ENCODE measurements at regions not wholly inside any gene's neighbourhood (a gene's known extent, or its start where the extent isn't known, plus 50 kb on each side); places are given as distances from the start of the nearest gene placed in this dataset.
"Not testable (repeated sequence)": the region's sequence is repeated elsewhere in the genome, so short reads cannot be mapped to it uniquely, and the experiment has no call there.

- DNase-seq, result no peak
Measured at GRCh38 chr11:87628026-87628580, 547.1 kb downstream of the RAB38 start.

DNA sequence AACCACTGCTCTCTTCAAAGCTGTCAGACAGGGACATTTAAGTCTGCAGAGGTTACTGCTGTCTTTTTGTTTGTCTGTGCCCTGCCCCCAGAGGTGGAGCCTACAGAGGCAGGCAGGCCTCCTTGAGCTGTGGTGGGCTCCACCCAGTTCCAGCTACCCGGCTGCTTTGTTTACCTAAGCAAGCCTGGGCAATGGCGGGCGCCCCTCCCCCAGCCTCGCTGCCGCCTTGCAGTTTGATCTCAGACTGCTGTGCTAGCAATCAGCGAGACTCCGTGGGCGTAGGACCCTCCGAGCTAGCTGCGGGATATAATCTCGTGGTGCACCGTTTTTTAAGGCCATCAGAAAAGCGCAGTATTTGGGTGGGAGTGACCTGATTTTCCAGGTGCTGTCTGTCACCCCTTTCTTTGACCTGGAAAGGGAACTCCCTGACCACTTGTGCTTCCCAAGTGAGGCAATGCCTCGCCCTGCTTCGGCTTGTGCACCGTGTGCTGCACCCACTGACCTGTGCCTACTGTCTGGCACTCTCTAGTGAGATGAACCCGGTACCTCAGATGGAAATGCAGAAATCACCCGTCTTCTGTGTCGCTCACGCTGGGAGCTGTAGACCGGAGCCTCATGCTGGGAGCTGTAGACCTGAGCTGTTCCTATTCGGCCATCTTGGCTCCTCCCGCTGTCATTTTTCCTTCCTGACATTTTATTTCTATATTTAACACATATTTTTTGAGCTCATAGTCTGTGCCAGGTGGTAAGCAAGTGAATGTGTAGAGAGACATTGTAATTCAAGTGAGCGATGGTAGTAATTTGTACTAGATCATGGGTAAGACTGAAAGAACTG is 551.5 kb downstream of the RAB38 start:
- not testable (repeated sequence) for DNase-seq

DNA sequence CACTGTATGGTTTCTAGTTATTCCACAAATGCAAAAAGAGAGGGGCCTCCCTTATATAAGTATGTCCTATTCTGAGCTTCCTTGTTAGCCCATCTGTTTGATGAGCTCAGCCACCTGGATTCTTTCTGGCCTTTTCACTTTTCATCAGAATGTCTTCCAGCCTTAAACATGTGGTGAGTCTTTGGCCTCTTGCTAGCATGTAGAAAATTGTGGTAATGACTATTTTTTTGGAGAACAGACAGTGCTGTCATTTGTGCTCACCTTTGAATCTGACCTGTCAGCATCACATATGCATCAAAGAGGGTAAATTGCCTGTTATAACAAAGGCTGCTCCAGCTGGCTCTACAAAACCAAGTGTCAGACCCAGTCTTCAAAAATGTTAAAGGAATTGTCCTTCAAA is 558.7 kb downstream of the RAB38 start:
- DNase-seq, result no peak

- no peak for DNase-seq
Measured at GRCh38 chr11:87604350-87604749, 566.6 kb downstream of the TMEM135 start.

DNA sequence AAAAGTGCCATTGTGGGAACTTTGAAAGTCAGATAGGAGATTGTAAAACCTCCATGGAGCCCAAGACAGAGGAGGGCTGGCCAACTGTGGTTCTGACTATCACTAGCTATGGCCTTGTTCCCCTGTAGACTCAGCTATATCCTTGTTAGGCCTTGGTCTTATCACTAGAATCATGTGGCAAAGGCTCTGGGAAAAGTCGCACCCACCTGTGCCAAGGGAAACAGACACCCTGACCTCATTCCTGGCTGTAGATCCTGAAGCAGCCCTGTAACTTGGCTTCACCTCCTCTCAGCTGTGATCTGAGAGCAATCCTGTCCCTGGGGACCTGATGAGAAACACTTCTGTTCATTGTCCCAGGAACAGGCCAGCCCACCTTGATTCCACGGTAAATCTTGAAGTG is 566.2 kb downstream of the TMEM135 start:
- no peak for DNase-seq

- no peak for DNase-seq
Measured at GRCh38 chr11:87602776-87603175, 565.0 kb downstream of the TMEM135 start.

- no peak for DNase-seq
Measured at GRCh38 chr11:87600938-87601337, 563.2 kb downstream of the TMEM135 start.

DNA sequence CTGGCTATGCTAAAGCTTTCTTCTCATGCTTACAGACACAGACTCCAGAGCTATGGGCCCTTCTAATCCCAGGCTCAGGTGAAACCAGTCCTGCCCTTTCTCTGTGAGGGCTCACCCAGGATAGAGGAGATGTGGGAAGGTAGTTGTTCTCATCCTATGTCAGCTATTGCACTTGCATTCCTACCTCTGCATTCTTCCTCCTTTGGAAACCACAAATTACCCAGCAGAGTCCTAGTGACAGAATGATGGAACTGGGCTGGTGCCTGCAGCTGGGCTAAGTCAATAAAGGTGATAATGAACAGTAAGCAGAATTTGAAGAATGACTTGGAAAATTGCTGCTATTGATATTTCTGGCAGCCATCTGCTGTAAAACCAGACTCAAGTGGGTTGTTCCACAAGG is 560.0 kb downstream of the TMEM135 start:
- no peak for DNase-seq

- no peak for DNase-seq
Measured at GRCh38 chr11:87596176-87596575, 558.4 kb downstream of the TMEM135 start.

DNA sequence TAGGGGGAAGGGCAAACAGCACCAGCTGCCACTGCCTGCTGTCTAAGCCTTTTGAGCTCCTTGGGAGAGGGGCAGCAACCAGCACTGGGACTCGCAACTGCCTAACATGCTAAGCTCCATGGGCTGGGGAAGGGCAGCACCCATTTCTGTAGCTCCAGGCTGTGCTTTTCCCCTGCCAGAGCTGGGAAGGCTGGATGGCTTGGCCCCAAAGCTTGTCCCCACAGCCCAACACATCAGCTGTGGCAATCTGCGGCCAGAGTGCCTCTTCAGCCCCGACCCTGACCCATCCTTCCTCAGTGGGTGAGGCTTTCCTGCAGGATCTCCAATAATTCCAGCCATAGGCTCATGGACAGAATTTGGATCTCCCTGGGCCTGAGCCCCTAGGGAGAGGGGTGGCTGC is 551.3 kb downstream of the TMEM135 start:
- DNase-seq, result no peak

DNA sequence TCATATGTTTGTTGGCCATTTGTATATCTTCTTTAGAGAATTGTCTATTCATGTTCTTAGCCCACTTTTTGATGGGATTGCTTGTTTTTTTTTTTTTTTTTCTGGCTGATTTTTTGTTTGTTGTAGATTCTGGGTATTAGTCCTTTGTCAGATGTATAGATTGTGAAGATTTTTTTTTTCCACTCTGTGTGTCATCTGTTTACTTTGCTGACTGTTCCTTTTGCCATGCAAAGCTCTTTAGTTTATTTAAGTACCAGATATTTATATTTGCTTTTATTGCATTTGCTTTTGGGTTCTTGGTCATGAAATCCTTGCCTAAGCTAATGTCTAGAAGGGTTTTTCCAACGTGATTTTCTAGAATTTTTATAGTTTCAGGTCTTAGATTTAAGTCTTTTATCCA is 547.9 kb downstream of the TMEM135 start:
- not testable (repeated sequence) for DNase-seq

GRCh38 chr11:87583931-87584330 is 546.2 kb downstream of the TMEM135 start:
- no peak for DNase-seq

DNA sequence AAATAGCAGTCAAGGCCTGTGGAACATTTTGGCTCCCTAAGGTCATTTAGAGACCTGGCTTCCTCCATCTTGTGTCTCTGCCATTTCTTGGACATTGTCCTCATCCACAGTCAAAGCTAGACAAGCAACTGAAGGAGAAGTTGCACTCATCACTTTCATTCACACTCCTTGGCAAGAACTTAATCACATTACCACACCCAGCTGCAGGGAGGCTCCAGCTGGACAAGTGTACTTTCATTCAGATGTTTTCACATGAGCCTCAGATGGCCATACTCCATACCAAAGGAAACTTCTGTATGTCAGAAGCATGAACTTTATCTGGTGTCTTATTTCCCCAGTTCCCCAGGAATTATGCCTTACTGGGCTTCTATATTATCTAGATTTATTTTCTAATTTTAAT is 537.4 kb downstream of the TMEM135 start:
- DNase-seq, result no peak

- DNase-seq, result no peak
Measured at GRCh38 chr11:87574193-87574592, 536.5 kb downstream of the TMEM135 start.

GRCh38 chr11:87573708-87574107 is 536.0 kb downstream of the TMEM135 start:
- DNase-seq, result no peak

GRCh38 chr11:87572881-87573280 is 535.1 kb downstream of the TMEM135 start:
- no peak for DNase-seq

- DNase-seq, result no peak
Measured at GRCh38 chr11:87560352-87560751, 522.6 kb downstream of the TMEM135 start.

GRCh38 chr11:87559852-87560251 is 522.1 kb downstream of the TMEM135 start:
- DNase-seq, result not testable (repeated sequence)

- no peak for DNase-seq
Measured at GRCh38 chr11:87555101-87555500, 517.4 kb downstream of the TMEM135 start.

DNA sequence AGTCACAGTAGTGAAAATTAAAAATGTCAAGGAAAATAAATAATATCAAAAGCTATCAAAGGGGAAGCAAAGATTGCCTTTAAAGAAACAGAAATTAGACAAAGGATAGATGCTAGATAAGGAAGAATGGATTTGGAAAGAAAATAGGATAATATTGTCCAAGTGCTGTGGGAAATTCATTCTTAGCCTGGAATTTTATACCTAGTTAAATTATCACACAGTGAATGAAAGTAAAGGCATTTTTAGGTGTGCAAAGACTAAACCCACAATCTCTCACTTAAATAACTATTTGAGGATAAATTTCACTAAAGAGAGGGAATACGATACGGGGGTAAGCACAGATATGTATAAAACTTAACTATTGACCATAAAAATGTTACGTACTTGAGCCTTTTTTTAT is 511.1 kb downstream of the TMEM135 start:
- DNase-seq, result no peak

DNA sequence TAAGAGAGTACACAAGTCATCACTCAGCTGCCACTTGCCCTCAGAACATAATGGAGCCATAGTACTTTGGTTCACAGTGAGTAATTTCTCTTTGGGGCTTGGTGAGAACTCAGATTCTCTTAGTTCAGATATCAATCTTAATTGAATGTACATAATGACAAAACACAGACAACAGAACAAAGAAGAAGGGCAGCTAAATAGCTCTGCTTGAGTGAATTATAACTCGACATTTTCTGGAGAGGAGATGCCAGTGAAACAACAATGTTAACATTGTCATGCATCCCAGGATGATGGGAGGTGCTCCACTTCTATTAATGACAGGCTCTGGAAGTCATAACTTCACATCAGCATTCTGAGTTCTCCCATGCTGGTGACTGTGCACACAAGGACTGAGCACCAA is 508.1 kb downstream of the TMEM135 start:
- no peak for DNase-seq

- no peak for DNase-seq
Measured at GRCh38 chr11:87539596-87539995, 501.9 kb downstream of the TMEM135 start.

- no peak for DNase-seq
Measured at GRCh38 chr11:87536565-87536964, 498.8 kb downstream of the TMEM135 start.

DNA sequence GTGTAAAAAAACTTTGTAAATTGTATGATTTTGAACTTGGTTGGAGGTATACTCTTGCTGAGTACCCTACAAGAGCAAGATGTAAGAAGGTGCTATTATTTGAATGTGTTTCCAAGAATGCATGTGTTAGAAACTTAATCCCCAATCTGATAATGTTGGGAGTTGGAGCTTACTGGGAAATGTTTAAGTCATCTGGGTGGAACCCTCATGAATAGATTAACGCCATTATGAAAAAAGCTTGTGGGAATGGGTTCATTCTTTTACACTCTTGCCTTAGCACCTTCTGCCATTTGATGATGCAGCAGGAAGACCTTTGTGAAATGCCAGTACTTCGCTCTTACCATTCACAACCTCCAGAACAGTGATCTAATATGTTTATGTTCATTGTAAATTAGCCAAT is 498.3 kb downstream of the TMEM135 start:
- no peak for DNase-seq

DNA sequence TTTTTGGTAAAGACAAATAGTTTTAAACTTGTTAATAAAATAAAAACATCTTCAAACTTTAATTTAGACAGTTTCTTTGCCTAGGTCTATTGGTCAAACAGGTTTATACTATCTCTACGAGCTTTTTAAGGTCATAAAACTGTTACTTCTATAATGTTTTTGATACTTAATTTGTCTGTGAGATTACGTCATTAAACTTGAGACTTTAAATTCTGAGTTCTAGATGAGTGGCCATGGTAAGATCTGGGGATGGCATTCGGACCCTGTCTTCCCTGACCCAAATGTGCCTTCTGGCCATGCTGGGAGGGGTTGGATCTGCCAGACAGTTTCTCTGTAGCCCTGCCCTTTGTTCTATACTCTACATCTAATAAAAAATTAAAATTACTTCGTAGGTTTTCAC is 497.8 kb downstream of the TMEM135 start:
- no peak for DNase-seq

Measured in NCI-H2107 (cell line).